H4 (cell line): ENCODE measurements at regions not wholly inside any gene's neighbourhood (a gene's known extent, or its start where the extent isn't known, plus 50 kb on each side); places are given as distances from the start of the nearest gene placed in this dataset.

ENCODE experiments used
- DNase-seq: peaks from one replicate; pipeline ENCODE4 v3.0.0-alpha.2; 2015; ENCODE audit warnings: low spot score

DNA sequence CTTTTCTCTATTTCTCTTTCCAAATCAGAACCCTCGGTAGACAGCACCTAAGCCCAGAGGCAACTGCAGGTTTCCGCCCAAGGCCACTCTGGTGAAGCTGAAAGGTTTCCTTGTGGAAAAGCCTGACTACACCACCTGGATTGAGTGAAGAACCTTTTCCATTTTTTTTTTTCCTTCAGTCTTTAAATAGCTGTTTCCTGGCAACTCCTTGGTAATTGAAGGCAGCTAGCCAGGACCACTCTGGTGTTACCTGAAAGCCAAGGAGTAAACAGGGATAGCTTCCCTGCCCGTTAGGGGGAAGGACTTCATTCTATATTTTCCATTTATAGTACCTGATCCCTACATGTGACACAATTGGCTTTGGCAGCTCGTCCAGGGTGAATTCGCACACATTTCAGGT is 1238.4 kb downstream of the GRIK2 start:
- no peak for DNase-seq

DNA sequence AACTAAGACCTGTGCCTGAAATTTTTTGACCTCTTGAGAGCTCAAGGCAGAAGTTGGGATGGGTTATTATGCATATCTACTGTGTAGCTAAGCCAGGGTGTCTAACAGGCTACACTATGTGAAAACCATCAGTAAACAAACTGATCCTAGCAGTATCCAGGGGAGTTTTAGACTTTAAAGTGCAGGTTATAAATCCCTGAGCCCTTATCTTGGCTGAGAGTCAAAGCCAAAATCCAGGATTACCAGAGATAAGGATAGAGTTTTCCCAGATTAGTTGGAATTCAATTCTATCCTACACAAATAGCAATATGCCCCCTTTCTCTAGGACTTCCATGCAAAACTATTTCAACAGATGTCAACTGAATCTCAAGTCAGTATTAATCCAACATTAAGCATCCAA is 1229.7 kb downstream of the GRIK2 start:
- no peak for DNase-seq

DNA sequence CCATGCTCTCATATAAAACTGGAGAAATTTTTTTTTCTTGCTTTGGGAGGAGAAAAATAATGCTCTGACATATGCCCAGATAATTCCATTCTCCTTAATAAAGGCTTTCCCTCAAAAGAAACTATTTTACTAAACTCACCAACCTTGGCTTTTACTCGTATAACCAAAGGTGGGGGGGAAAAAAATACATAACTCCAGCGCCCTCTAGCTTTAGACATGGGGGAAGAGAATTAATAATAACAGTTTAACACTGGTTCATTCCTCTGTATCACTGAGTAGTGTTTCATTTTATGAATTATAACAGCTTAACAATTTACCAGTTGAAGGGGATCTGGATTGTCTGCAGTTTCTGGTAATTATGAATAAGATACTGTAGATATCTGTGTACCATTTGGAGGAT is 1226.1 kb downstream of the GRIK2 start:
- no peak for DNase-seq

DNA sequence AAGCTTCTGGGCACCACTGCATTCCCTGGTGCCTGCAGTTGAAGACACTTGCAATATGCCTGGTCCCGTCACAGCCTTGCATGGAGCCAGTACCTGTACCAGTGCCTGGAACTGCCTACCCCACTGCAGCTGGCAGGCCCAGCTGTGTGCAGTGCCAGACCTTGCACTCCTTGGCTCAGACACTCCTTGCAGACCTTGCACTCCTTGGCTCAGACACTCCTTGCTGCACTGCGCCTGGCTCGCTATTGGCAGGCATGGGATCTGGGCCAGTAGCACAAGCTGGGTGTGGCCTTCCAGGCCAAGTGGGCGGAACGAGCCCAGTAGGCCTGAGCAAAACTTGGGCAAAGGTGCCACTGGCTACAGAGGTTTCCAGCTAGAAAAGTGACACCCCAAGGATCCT is 1189.1 kb downstream of the GRIK2 start:
- no peak for DNase-seq

DNA sequence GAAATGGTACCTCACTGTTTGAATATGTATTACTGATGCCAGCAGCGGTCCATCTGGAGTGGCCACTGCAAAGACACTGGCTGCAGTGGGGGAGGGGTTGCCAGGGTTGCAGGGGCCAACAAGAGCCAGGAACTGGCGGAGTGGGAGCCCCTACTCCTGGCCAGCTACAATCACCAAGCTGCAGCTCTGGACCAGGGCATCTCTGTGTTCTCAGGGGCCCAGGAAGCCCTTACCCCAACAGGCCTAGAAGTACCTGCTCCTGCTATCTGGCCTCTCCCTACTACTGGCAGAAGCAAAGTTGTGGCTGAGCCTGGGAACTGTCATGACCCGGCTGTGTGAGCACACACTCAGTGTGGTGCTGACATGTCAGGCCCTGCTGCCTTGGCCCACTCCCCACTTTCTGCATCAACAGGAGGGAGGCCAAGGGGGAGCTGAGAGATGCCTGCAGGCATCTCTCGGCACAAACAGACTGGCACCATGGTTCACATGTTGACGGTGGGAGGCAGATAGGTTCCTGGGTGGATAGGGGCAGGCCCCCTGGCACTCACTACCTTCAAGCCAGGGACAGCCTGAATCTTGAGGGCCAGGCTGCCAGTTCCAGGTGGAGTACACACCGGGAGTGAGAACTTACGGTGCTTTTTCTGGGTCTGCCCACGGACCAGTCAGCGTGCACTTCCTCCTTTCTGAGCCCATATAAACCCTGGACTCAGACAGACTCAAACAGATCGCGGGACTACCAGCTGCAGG is 1188.0 kb downstream of the GRIK2 start:
- no peak for DNase-seq

DNA sequence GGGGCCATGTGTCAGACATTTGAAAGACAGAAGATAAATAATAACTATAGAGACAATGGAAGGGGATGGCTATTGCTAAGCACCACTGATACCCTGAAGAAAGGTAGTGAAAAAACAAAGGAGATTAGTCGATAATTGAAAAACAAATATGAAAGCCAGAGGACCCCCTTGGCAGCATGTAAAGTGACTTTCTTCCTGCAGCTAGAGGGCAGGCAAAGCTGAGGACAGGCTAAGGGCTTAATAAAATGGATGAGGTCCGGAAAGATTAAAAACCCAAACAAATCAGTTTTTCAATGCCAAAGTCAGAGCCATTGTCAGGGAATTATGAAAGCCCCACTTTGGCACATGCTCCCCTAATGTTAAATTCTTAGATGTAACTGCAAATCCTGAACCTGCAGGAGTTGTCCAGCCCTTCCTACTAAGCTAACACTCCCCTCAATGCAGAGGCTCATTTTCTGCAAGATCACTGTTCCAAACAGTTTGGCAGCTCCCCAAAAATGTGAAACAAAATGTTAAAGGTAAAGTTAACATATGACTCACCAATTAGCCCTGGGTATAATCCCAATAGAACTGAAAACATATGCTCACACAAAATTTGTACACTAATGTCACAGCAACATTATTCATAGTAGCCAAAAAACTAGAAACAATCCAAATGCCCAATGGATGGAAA is 1177.9 kb downstream of the GRIK2 start:
- DNase-seq: peak; percentile 26

DNA sequence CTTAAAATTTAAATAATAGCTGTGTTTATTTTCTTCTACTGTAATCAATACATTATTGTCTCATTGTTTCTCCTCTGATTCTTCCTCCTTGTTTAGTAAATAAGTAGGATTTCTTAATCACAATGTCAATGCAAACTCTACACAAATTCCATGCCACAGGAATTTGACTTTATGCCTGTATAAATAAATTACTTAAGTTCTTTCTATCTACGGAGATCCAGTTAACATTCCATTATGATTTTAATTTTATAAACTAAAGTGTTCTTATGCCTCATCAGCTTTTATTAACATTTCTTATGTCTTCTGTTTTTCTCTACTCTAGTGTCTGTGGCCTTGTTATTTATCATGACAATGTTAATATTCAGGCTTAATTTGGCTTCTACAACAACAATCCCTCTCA is 1169.2 kb downstream of the GRIK2 start:
- DNase-seq: no peak

DNA sequence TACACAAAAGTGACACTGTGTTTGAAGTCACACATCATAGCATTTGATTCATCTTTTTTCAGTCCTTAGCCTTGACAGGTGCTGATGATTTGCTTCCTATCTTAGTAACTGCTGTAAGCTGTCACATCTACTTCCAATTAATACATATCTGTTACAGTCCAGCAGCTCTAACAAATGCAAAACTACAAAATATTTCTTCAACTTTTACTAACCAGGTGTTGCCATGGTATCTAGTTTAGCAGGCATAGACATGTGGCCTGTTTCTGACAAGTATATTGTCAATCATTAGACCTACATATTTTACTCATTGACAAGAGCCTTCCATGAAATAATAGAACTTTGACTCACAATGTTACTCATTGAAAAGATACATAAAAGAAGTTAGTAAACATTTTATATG is 1159.7 kb downstream of the GRIK2 start:
- no peak for DNase-seq

DNA sequence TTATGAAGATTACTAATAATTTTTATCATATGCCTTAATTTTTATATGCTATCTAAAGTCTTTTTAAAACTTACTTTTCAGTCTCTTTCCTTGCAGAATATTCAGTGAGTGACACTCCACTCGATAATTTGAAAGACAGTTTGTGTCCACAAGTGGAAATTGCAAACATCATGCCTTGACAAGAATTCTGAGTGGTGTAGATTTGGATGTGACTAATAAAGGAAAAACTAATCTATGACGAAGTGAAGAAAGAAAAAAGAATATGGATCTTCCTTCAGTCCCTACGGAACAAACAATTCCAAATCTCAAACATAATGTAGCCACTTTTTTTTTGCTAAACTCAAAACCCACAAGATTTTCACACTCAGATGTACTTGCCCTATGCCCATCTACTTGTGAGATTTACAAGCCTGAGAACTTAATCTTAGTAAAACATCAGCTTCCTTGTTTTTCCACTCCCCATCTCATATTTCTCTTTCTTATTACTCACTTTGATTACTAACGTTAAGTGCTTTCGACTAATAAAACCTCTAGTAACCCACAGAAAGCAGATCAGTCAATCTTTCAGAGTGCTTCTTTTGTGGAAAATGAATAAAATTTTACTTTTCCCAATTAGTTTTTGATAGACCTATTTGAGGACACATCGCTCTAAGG is 1155.8 kb downstream of the GRIK2 start:
- no peak for DNase-seq

DNA sequence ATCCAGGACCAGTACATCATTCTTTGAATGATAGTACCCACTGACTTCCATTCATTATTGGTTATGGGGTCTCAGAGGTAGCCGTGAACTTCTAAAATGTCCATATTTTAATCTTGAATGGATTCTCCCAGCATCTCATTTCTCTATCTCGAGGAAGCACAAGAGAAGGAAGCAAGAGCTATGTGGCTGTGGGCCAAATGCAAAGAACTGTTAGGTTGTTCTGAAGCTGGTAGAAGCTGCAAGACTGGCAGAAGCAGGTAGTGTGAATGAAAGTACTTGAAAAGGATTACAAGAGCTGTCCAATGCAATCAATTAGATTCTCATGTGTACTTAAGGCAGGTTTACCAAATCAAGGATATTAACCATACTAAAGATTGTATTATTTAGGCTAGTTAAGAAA is 1131.8 kb downstream of the GRIK2 start:
- DNase-seq: no peak

DNA sequence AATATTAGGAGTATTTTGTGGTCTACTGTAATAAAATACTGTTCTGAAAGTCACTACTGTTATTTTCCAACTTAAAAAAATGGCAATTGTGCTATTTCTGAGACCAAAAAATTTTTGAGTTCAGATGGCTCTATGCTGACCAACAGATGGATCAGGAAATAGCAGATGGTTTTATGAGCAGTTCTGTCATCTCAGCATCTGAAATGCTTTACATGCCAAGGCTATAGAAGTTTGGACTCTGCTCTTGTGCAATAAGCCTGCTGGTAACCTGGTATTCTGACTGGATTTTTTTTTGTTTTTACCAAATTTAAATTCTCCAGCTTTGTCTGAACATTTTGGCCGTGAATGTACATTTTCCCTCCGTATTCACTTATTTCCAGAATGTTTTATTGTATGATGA is 1127.5 kb downstream of the GRIK2 start:
- no peak for DNase-seq

DNA sequence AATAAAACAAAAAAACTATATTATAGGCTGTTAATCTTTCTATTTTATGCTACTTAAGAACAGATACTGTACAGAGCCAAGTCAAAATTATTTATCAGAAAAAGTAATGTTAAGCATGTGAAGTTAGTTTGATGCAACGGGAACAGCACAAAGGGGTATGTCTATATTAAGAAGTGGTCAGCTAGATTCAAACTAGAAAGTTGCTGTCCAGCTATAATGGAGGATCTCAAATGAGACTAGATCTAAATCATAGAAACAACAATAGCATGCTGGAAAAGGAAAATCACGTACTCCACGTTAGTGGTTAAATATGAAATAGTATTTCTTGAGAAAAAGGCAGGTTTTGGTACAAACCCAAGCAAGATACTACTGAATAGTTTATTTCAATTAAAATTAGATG is 1124.0 kb downstream of the GRIK2 start:
- DNase-seq: no peak

DNA sequence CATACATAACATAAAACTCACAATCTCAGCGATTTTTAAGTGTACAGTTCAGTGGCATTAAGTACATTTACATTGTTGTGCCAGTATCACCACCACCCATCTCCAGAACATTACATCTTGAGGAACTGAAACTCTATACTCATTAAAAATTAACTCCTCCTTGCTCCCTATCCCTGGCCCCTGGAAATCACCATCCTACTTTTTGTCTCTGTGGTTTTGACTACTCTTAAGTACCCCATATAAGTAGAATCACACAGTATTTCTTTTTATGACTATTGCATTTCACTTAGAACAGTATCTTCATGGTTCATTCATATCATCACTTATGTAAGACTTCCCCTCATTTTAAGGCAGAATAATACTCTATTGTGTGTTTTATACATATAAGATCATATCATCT is 1108.1 kb downstream of the GRIK2 start:
- DNase-seq: no peak

DNA sequence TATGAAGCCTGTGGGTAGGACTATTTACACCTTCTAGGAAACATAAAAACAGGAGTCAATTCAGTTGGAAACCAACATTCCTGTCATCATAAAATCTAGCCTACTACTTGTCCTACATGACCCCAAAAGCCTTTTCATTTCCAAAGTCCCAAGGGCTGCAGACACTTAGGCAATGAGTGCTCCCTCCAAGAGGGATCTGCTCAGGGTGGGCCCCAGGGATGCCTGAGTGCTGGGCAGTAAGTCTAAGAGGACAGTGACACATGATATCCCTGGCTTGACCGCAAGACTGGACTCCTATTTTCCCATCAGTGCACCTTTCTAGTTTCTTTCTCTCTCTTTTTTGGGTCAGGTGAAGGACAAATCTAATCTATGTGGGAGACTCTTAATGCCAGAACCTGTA is 1101.3 kb downstream of the GRIK2 start:
- no peak for DNase-seq

DNA sequence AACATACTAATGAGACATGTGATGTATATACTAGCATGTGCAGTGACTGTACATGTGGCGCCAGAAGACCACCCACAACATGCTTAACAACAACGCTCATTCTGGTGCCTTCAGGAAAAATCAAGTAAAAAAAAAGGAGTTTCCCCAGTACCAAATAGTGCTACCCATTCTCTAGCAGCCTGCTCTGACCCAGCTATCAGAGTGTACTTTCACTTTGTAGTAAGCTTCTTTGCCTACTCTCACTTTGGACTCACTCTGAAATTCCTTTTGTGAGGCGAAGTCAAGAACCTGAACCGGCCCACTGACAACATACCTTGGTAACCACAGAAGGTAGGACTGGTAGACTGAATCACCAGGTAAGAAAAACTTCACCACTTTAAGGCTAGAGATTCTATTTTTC is 1100.0 kb downstream of the GRIK2 start:
- no peak for DNase-seq

DNA sequence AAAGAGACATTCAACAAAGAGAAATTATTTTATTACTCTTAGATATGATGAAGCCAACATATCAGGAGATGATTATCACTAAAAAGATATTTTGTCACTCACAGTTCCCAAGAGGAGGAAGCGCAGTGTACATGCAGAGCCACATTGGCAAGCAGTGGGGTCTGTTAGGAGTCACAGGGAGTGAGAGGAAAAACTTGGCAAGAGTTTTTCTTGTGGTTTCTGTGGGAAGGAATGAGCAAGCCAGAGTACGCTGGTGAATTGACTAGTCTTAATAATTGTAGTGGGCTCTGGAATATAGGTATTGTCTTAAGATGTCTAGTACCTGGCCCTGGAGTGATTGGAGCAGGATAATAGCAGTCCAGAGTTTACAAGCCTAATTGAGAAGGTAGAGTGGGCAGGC is 1095.2 kb downstream of the GRIK2 start:
- peak; percentile 49 for DNase-seq

DNA sequence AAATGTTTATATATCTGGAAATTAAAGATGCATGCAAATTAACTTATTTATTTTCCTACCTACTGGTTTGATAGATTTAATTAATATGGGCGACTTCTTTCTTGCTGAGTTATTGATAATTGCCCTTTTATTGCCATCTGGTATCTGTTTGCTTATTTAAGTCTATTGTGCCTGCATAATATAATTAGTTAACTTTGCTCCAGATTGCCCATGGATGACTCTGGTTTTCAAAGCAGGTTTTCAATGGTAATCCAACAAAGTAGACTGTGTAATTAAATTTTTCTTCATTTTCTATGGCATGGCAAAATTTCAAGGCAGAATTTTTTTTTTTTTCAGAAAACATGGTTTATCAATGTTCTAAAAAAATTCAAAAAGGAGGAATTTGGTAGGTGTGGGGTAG is 1092.0 kb downstream of the GRIK2 start:
- DNase-seq: no peak

DNA sequence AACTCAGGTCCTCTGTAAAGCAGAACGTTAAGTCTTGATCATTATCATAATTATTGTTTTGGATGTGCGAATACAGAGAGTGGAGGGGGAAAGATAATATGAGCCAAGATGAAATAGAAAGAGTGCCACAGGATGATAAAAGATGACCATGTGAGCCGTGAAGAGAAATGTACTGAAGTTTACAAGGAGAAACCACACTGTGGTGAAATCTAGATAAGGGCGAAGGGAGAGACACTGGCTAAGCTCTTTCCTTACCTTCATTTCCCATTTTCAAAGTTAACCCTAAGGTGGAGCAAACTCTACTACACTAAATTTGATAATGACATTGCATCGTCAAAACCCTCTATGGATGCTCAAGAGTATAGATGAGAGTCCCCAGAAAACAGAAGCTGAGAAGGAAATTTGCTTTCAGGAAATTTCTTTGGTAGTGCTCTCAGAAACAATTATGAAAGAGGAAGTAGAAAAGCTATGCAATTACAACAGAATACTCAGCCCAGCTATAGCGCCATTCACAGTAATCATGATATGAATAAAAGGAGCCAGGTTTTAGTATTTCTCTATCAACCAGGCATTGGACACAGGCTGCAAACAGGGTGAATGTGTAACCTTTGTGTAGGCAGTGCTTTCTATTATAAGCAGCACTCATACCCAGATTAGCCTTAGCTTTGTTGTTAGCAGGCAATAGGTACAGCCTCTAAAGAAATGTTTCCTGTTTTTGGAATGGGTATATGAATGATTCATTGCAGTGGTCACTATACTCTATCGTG is 1080.7 kb downstream of the GRIK2 start:
- peak; percentile 3 for DNase-seq

DNA sequence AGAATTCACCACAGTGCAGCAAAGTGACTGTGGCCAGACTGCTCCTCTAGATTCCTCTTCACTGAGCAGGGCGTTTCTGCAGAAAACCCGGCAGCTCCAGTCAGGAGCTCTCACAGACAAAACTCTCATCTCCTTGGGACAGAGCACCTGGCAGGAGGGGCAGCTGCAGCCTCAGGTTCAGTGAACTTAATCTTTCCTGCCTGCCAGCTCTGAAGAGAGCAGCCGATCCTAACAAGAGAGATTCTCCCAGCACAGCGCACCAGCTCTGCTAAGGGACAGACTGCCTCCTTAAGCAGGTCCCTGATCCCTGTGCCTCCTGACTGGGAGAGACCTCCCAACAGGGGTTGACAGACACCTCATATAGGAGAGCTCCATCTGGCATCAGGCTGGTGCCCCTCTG is 1065.5 kb downstream of the GRIK2 start:
- no peak for DNase-seq

DNA sequence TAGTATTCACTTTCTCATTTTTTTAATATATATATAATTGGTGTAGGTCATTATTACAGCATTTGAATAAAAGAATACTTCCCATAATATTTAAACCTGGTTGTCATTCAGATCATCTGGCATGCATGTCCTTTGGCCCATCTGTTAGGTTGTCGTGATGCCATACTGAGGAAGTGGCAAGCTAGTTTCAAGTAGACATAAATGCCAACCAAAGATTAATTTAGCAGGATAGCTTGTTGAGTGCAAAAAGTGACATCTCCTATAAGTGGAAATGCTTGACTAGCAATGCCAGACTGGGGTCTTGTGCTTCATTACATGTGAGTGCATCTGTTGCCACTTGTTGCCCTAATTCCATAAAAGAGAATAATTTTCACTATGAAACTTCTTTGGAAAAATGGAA is 1044.7 kb downstream of the GRIK2 start:
- DNase-seq: no peak

DNA sequence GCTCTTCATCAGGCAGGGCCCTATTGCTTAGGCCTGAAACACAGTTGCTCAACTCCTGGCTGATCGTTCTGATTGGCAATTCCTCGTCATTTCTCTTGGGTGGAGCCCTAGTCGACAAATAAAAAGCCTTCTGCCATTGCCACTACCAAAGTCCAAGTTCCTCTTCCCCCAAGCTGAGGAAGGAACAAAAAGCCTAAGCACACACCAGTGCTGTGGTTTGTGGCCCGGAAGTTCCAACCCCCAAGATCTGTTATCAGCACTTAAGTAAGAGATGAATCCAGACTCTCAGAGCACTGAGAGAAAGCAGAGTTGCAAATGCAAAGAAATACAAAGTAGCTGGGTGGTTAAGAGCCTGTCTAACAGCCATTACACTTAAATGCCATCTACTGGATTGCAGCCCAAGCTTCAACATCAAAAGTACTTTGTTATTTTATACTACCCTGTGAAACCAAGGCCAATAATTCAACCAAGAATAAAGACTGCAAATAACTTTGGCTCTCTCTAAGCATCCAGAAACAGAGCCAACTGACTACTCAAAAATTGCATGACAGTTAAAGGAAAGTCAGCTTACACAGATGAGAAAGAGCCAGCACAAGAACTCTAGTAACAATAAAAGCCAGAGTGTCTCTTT is 1024.0 kb downstream of the GRIK2 start:
- peak; percentile 13 for DNase-seq

DNA sequence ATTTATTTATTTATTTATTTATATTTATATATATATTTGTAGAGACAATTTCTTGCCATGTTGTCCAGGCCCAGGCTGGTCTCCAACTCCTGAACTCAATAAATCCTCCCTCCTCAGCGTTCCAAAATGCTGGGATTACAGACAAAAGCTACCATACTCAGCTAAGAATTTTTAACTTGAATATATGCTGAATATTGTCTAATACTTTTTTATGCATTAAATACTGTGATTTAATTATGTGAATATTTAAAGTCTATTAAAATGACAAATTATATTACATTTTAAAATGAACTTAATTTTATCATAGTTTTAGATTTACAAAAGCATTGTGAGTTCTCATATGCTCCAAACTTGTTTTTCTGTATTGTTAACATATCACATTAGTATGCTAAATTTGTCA is 1022.4 kb downstream of the GRIK2 start:
- no peak for DNase-seq
